ENCODE measurements at regions not wholly inside any gene's neighbourhood (a gene's known extent, or its start where the extent isn't known, plus 50 kb on each side); places are given as distances from the start of the nearest gene placed in this dataset.

DNA sequence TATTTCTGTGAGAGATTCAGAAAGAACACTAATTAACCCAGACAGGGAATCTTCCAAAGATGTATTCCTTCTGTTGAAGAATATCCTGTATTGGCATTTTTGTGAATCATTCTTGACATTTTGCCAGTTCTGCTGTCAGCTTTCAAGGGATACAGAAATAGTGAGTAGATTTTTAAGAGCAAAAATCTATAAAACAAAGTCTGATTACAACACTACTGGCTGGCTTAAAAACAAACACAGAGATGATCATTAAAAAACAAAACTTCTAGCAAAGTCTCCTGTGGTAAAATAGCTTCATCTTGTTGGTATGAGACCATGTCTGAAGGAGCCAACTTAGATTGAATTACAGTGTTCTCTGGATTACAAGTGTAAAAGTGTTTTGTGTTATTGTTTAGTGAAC is 866.3 kb upstream of the KLHL29 start:
- peak; percentile 8 for DNase-seq

DNA sequence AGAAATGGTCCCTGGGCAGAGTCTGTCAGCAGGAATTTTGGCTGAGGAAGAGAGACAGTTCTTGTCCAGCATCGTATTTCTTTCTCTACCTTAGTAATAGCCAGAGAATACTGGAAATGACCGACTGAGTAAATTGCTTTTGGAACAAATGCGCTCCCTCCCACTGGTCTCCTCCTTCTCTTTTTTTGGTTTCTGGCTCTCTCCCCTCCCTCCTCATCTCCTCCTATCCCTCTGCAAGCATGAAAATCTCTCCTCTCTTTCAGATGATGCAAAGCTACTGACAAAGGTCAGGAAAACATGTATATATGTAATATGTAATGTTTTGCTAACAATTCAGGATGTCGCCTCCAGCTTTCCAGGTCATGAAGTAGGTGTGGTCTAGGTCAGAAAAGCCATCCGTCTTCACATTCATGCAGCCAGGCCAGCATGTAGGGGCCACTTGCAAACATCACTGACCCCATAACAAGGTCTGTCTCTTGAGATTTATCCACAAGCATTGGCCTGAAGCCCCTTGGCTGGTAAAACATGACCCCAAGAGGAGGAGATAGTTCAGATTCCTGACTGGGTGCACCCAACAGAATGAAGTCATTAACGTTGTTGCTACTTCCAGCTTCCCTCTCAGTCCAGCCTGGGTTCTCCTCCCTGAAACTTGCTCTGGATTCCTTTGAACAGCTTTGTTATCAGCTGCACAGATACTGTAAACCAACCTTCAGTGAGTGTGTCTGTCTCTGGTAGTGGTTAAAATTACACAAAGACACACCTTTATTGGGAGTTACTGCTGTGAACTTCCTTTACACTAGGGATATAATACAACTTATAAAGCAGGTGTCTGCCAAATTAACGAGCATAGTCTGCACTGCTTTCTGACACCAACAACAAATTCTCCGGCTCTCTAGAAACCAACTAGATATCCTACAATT is 864.4 kb upstream of the KLHL29 start:
- peak; percentile 23 for DNase-seq

DNA sequence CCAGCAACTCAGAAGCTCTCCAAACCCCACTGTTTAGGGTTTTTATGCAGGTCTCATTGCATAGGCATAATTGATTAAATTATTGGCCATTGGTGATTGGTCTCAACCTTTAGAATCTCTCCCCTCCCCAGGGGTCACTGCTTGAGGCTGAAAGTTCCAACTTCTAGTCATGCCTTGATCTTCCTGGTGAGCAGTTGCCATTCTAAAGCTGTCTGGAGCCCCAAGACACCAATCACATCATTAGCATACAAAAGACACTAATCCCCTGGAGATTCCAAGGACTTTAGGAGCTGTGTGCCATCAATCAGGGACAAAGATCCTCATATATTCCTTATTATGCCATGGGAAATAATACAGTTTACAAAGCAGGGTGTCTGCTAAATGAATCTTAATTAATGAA is 863.4 kb upstream of the KLHL29 start:
- no peak for DNase-seq

DNA sequence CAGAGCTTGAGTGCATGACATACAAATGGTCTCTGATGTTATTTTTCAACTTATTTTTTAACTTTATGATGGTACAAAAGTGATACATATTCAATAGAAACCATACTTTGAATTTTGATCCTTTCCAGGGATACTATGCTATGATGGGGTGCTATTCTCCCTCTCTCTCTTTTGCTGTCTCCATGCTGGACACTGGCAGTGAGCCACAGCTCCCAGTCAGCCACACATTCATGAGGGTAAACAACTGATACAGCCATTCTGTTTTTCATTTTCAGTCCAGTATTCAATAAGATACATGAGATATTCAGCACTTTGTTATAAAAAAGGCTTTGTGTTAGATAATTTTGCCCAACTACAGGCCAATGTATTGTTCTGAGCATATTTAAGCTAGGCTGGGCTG is 859.3 kb upstream of the KLHL29 start:
- no peak for DNase-seq

DNA sequence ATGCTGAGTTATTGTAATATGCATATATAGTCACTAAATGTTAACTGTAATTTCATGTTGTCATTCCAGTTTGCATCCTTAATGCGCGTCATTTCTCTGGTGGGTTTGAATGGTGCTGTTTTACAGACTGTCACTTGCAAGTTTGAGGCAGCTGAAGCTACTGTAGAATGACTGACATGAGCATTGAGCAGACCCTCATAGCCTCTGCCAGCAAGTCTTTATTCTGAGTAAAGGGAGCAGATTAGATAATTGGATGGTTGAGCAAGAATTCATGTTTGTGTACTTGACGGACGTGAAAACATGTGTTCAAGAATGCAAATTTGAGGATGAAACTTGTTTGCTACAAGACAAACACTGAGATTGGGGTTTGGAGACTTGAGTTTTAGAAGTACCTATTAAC is 854.8 kb upstream of the KLHL29 start:
- no peak for DNase-seq

DNA sequence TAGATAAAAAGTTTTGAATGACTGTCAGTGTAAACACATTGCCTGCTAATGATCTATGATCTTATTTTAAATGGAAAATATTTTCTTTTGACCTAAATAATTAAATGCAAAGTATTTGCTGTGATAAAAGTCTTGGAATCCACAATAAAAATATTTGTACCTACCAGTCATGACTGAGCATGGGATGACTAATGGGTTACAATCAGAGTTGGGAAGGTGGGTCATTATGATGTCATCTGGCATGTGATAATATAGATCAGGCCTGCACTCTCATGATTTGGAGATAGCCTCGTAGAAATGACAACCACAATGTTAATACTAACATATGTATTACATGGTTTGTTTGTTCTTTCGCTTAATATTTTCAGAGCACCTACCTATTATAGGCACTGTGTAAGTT is 848.8 kb upstream of the KLHL29 start:
- no peak for DNase-seq

DNA sequence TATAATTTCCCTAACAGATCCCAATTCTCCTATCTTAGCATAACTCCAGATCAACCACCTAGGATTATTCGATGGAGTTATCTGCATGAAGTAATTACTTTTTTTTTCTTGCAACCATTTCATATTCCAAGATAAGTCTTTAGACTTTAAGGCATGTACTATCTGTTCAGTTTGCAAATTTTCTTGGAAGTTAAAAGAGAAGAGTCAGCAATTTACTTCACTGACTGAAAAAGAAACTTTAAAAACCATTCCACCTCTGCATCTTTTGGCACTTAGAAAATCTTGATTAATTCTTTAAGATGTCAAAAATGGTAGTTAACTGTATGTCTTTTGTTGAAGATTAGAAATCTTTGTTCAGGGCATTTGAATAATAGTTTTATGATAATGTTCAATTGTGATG is 830.5 kb upstream of the KLHL29 start:
- DNase-seq: no peak

DNA sequence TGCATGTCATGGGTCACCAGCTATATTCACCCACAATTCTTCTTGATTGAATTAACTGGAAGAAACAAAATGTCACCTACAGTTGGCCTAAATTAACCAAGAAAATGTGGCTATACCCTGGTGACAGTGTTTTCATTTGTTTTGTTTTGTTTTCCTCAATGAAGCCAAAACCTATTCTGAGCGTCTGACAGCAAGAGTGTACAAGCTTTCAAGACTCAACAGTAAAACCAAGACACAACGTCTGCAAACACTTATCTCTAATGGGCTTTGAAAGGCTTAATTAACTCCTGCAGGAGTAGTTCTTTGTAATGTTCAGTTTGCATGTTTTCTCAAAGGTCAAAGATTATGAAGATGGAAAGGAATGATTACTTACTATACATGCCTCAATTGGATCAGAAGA is 827.6 kb upstream of the KLHL29 start:
- DNase-seq: no peak

DNA sequence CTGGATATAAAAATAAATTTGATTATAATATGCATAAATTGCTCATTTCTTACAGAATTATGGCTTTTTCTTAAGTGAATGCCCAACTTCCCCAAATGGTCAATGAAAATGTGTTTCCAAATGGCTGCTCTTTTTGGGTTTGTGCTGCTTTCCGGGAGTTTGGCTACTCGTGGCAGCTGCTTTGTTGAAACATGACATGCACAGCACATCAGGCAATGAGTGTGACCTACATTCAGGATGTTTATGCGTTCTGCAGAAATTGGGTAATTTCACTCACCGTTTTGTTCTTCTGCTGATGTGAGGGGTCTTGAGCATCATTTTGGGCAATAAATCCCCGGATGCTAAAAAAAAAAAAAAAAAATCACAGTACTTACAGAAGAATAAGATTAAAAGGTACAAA is 825.0 kb upstream of the KLHL29 start:
- no peak for DNase-seq

DNA sequence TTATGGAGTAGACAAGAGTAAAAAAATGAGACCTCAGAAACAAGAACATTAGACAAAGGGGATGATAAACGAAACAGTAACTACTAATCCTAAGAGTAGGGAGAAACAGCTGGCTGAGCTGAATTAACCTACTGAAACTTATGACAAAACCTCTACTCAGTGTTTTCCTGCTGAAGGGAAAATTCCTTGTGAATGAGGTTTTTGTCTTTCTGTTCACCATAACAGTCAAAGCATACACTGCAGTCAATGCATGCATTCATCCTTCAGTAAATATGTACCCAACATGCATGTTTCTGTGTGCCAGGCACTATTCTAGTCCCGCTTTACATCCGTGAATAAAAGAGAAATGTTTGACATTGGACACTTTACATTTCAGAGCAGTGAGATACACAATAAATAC is 805.6 kb upstream of the KLHL29 start:
- no peak for DNase-seq

DNA sequence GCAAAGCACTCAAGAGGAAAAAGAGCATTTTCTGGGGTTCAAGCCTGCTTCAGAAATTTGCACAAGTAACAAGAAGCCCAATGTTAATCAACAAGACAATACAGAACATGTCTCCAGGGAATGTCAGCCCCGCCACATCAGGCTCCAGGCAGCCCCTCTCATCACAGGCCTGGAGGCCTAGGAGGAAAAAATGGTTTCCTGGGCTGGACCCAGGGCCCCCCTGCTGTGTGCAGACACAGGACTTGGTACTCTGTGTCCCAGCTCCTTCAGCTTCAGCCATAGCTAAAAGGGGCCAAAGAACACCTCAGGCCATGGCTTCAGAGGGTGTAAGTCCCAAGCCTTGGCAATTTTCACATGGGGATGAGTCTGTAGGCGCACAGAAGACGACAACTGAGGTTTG is 802.9 kb upstream of the KLHL29 start:
- no peak for DNase-seq

DNA sequence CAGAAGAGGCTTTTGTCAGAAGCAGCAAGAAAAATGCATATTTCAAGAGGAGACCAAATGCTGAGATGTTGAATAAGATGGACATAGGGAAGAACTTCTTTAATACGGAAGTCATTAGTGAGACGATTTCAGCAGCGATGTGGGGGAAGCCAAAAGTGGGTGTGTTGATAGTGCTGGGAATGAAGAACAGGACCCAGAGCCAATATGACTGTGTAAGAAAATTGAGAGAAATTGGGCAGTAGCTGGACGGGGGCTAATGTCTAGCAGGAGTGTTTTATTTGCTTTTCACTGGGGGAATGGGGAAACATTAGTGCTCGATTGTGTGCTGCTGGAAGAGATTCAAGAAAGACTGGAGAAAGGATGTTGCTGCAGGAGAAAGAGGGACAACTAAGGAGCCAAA is 788.7 kb upstream of the KLHL29 start:
- DNase-seq: peak; percentile 18

DNA sequence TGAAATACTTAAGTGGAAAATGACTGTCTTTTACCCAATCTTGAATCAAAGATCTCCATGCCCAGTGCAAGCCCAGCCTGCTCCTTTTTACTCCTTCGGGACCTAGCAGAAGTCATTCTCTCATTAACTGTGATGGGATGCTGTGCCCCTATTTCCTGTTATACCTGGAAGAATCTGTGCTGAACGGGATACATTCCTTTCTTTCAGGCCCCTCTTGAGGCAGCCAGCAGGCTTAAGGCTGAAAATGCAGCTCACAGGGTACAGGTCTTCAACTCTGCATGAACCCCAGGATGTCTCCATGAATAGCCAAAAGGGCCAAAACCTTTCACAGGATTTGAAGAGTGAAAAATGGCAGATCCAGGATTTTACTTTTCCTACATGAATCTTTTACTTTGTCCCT is 784.8 kb upstream of the KLHL29 start:
- DNase-seq: no peak

DNA sequence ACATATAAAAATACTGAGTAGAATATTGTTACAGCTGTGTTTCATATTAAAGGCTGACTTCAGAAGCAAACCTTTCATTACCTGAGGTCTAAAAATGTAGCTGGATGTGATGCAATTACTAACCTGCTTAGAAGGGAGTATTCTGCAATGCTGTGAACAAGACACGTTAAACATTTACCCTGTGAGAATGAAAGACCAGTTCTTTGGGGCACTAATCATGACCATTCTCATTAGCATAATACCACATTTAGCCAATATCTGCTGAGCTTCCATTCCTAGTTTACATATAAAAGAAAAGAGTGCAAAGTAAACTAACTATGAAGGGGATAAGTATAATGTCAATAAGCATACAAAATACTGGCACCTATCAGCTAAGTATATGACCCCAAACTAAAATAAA is 784.0 kb upstream of the KLHL29 start:
- DNase-seq: no peak

DNA sequence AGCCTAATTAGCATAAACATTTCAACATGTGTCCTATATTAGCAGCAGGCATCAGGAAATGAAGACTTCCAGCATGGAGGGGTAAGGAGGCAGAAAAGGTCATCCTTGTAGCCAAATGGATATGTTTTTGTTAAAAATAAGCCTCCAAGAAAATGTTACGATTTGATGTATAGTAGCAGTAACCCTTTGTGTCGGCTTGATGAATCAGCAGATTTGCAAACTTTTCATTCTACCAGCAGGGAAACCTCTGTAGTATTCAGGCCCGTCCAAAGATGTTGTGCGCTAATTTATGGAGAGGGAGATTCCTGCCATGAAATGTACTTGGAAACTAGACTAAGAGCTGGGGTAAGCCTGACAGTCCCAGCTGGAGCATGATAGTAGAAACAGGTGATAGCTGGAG is 780.8 kb upstream of the KLHL29 start:
- DNase-seq: no peak

DNA sequence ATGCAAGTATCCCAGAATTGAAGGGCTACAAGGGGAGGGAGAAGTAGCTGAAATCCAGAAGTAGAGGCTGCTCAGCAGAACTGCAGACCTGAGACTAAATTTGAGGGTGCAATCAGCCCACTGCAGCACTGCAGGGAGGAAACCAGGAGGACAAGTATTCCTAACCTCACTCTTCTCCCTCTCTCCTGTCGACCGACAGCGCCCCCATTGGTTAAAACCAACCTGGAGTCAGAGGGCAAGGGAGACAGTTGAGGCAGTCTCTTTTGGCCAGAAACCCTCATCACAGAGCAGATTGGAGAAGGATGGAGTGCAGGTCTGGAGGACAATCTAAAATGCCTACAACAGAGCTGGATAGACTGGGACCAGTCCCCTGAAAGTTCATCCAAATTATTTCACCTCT is 768.9 kb upstream of the KLHL29 start:
- DNase-seq: no peak

DNA sequence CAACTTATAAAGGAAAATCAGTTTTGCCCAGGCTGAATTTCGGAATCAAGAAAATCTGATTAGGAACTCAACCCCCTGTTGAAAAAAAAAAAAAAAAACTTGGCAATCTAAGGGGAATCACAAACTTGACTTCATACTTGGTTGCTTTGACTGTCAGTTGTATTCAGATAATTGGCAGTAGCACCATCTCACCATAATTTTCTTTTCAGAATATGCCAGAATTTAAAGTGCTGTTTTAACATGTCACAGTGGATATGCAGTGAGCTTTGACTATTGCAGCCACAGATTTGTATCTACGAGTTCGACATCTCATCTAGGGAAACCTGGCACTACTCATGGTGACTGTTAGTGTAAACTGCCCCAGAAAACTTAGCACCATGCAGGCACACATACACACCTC is 761.4 kb upstream of the KLHL29 start:
- DNase-seq: no peak

DNA sequence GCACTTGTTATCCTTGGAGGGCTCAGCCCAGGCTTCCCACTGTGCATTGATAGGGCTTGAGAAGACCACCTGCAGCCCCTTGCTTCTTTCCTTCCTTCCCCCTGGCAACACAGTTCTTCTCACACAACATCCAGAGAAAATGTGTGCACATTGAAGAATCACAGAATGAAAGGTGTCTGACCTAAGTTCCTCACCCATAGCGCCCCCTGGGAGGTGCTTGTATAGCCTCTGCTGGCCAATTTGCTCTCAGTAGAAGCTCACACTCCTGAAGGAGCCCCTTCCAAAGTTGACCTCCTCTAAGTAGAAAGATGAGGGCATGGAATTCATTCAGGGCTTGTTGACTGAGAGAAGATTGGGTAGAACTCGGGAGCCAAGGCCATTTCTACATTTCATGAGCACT is 758.4 kb upstream of the KLHL29 start:
- no peak for DNase-seq

DNA sequence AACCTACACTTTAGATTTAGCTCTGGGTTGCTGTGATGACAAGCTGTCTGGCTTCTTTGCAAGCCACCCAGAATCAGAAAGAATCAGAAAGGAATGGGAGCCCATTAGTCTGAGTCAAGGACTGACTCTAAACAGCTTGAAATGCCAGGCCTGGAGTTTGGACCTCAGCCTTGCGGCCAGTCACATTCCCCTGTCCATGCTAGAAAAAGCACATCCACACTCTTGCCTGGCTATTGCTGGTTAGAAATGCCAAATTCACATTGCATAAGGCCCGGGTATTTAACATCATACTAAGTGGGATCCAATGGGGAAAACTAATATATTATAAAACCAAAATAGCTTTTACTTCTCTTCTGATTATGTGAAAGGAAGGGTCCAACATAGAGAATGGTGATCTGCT is 756.8 kb upstream of the KLHL29 start:
- no peak for DNase-seq

DNA sequence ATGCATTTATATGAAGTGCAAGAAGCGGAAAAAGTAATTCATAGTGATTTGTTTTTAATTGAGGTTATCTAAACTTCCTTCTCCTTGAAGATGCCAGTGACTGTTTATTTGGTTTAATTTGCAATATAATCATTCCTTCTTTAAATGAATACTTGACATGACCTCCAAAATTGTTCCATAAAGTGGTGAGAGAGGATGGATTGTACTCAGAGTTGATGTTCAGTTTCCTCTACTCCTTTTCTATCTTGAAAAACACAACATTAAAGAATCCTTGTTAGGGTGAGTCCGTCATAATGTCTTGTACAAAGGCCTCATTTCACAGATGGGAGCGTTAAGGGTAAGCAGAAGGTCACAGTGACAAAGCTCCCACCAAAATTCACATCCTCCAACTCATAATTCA is 756.1 kb upstream of the KLHL29 start:
- DNase-seq: no peak

DNA sequence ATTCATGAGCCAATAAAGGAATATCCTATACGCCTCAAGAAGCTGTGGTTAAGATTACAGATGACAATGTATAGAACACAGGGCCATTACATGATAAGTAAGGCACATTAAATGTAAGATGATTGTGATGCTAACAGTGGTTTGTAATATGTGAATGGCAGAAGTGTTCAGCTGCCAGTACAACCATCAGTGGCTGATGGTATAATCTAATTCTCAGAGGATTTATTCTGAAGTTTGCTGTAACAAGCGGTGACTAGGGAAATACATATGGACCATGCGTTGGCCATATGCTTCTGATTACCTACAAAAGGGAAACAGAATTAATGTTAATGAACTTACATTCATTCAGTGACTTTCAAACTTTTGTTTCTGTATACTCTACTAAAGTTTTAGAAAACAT is 750.8 kb upstream of the KLHL29 start:
- DNase-seq: no peak

DNA sequence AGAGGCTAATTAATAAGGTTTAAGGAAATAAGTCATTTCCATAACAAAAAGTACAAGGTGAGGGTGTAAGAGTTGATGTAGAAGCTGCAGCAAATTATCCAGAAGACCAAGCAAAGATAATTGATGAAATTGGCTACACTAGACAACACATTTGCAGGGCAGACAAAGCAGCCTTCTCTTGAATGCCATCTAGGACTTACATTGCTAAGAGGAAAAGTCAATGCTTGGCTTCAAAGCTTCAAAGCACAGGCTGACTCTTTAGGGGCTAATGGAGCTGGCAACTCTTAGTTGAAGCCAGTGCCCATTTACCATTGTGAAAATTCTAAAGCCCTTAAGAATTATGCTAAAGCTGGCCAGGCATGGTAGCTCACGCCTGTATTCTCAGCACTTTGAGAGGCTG is 728.6 kb upstream of the KLHL29 start:
- no peak for DNase-seq

DNA sequence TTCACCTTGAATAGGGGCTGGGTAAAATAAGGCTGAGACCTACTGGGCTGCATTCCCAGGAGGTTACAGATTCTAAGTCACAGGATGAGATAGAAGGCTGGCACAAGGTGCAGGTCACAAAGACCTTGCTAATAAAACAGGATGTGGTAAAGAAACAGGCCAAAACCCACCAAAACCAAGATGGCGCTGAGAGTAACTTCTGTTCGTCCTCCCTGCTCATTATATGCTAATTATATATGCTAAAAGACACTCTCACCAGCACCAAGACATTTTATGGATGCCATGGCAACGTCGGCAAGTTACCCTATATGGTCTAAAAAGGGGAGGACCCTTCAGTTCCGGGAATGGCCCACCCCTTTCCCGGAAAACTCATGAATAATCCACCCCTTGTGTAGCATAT is 711.5 kb upstream of the KLHL29 start:
- DNase-seq: no peak

DNA sequence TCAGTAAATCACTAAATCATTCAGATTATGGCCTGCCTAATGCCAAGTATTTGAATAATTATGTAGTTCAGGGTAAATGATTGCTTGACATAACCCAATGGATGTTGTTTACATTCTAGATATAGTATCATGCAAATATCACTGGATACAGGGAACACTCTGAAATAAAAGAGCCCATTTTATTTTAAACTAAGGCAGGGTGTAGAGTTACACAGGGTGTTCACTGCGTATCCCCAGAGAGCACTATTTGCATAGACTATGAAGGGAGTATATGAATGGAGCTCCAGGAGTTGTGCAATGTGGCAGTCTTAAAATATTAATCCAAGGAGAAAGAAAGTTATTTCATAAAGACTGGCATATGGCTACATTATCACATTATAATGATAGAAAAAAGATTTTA is 701.1 kb upstream of the KLHL29 start:
- no peak for DNase-seq

DNA sequence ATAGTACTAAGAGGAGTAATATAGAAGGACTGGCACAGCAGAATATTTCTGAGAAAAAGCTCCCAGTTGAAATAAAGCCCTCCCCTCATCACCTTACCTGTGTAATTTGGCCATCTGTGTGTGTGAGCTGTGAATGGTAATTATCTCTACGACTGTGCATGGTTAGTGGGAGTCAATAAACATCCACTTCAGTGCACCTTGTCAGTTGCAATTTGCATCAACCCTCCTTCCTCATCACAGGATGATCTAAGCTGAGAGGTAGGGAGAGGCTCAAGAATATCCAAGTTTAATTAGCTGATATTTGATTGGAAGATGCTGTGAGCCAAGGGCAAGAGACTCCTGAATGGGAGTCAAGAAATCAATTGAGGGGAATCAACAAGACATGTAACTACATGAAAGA is 694.9 kb upstream of the KLHL29 start:
- DNase-seq: no peak
